Effector memory CD4-positive, alpha-beta T cell (primary cell): ENCODE measurements at regions not wholly inside any gene's neighbourhood (a gene's known extent, or its start where the extent isn't known, plus 50 kb on each side); places are given as distances from the start of the nearest gene placed in this dataset.

Source experiments
- DNase-seq, 3 donors: peaks; one replicate each; pipeline ENCODE4 v3.0.0-alpha.2; 2020
- H3K27ac ChIP-seq: 2 replicates; pipeline ENCODE4 v1.7.0; 2013; ENCODE audit warnings: mild to moderate bottlenecking, low read length, moderate library complexity; ENCODE audit not compliant: insufficient read depth, poor library complexity, severe bottlenecking
- H3K27me3 ChIP-seq: replicated peaks from 2 replicates; pipeline ENCODE4 v1.7.0; 2013; ENCODE audit warnings: mild to moderate bottlenecking, low read length; ENCODE audit not compliant: insufficient read depth, control insufficient read depth, poor library complexity, severe bottlenecking
- H3K36me3 ChIP-seq: 2 replicates; pipeline ENCODE4 v1.7.0; 2013; ENCODE audit warnings: mild to moderate bottlenecking, low read length, moderate library complexity; ENCODE audit not compliant: control insufficient read depth, insufficient read depth
- H3K4me1 ChIP-seq: 2 replicates; pipeline ENCODE4 v1.7.0; 2013; ENCODE audit warnings: low read length, mild to moderate bottlenecking; ENCODE audit not compliant: control insufficient read depth, insufficient read depth, poor library complexity, severe bottlenecking
- H3K4me3 ChIP-seq: 2 replicates; pipeline ENCODE4 v1.7.0; 2013; ENCODE audit warnings: low read length, low read depth, mild to moderate bottlenecking; ENCODE audit not compliant: insufficient read depth, poor library complexity, severe bottlenecking
- H3K9me3 ChIP-seq: 2 replicates; pipeline ENCODE4 v1.7.0; 2013; ENCODE audit warnings: mild to moderate bottlenecking, low read length, moderate library complexity; ENCODE audit not compliant: control insufficient read depth

GRCh38 chr2:47315475-47315874 is 53.6 kb upstream of the EPCAM start:
- DNase-seq: no peak
- no peaks in the 10 kb centered on the region for H3K36me3 ChIP-seq

GRCh38 chr2:47313728-47314127 is 55.4 kb upstream of the EPCAM start:
- no peak overlapping the region for H3K4me3 ChIP-seq
- DNase-seq: no peak
- H3K27me3 ChIP-seq: no peaks in the 10 kb centered on the region

More at GRCh38 chr2:47315475-47315874, 53.6 kb upstream of the EPCAM start:
- no peak overlapping the region for H3K27ac ChIP-seq
- H3K9me3 ChIP-seq: no peaks in the 10 kb centered on the region
- H3K4me3 ChIP-seq: no peak overlapping the region
- no peaks in the 10 kb centered on the region for H3K4me1 ChIP-seq
- no peaks in the 10 kb centered on the region for H3K27me3 ChIP-seq

GRCh38 chr2:47313141-47313691 is 55.9 kb upstream of the EPCAM start:
- H3K27ac ChIP-seq: no peak overlapping the region
- H3K27me3 ChIP-seq: no peaks in the 10 kb centered on the region
- DNase-seq: no peak

More at GRCh38 chr2:47313728-47314127, 55.4 kb upstream of the EPCAM start:
- H3K9me3 ChIP-seq: no peaks in the 10 kb centered on the region
- H3K36me3 ChIP-seq: no peaks in the 10 kb centered on the region
- H3K4me1 ChIP-seq: no peaks in the 10 kb centered on the region
- no peak overlapping the region for H3K27ac ChIP-seq

GRCh38 chr2:47312491-47312850 is 56.6 kb upstream of the EPCAM start:
- no peak overlapping the region for H3K4me3 ChIP-seq
- no peak overlapping the region for H3K27ac ChIP-seq
- no peaks in the 10 kb centered on the region for H3K4me1 ChIP-seq
- no peak for DNase-seq
- H3K36me3 ChIP-seq: no peaks in the 10 kb centered on the region
- H3K27me3 ChIP-seq: no peaks in the 10 kb centered on the region
- no peaks in the 10 kb centered on the region for H3K9me3 ChIP-seq

More at GRCh38 chr2:47313141-47313691, 55.9 kb upstream of the EPCAM start:
- Histone ChIP-seq H3K9me3 (no peaks in the 10 kb centered on the region), H3K4me1 (no peaks in the 10 kb centered on the region), H3K4me3 (no peak overlapping the region), H3K36me3 (no peaks in the 10 kb centered on the region)

GRCh38 chr2:47311764-47312490 is 57.2 kb upstream of the EPCAM start:
- Histone ChIP-seq H3K27ac (no peak overlapping the region), H3K36me3 (no peaks in the 10 kb centered on the region), H3K4me1 (no peaks in the 10 kb centered on the region), H3K9me3 (no peaks in the 10 kb centered on the region), H3K27me3 (no peaks in the 10 kb centered on the region), H3K4me3 (no peak overlapping the region)
- no peak for DNase-seq

- Histone ChIP-seq H3K9me3 (no peaks in the 10 kb centered on the region), H3K27me3 (no peaks in the 10 kb centered on the region), H3K27ac (no peak overlapping the region), H3K4me1 (no peaks in the 10 kb centered on the region), H3K4me3 (no peak overlapping the region), H3K36me3 (no peaks in the 10 kb centered on the region)
- DNase-seq: no peak
These were observed 58.1 kb upstream of the EPCAM start for GRCh38 chr2:47310801-47311560.

GRCh38 chr2:47309952-47310800 is 58.9 kb upstream of the EPCAM start:
- no peaks in the 10 kb centered on the region for H3K4me1 ChIP-seq
- no peak overlapping the region for H3K4me3 ChIP-seq
- no peak for DNase-seq
- no peak overlapping the region for H3K27ac ChIP-seq
- no peaks in the 10 kb centered on the region for H3K36me3 ChIP-seq
- no peaks in the 10 kb centered on the region for H3K27me3 ChIP-seq
- no peaks in the 10 kb centered on the region for H3K9me3 ChIP-seq

- no peak for DNase-seq
- H3K4me1 ChIP-seq: no peaks in the 10 kb centered on the region
- no peaks in the 10 kb centered on the region for H3K9me3 ChIP-seq
- no peak overlapping the region for H3K27ac ChIP-seq
- no peaks in the 10 kb centered on the region for H3K36me3 ChIP-seq
- no peak overlapping the region for H3K4me3 ChIP-seq
- no peaks in the 10 kb centered on the region for H3K27me3 ChIP-seq
These were observed 59.6 kb upstream of the EPCAM start for GRCh38 chr2:47309472-47309951.

- Histone ChIP-seq H3K9me3 (no peaks in the 10 kb centered on the region), H3K4me1 (no peaks in the 10 kb centered on the region), H3K36me3 (no peaks in the 10 kb centered on the region), H3K27me3 (no peaks in the 10 kb centered on the region), H3K27ac (no peak overlapping the region), H3K4me3 (no peak overlapping the region)
- no peak for DNase-seq
These were observed 62.0 kb upstream of the EPCAM start for GRCh38 chr2:47307066-47307465.
